ENCODE measurements at regions not wholly inside any gene's neighbourhood (a gene's known extent, or its start where the extent isn't known, plus 50 kb on each side); places are given as distances from the start of the nearest gene placed in this dataset.

GRCh38 chr12:132395192-132395907, 66.0 kb upstream of the GALNT9 start:
- Histone ChIP-seq H3K27ac (peak overlapping the region; percentile 24; the same call in 1 of the 2 replicates), H3K27me3 (ENCODE audit: insufficient read depth, low read depth, severe bottlenecking) (no peaks in the 10 kb centered on the region), H3K36me3 (no peaks in the 10 kb centered on the region), H3K4me3 (ENCODE audit: low read depth, low read length) (no peak overlapping the region), H3K9me3 (ENCODE audit: severe bottlenecking) (no peaks in the 10 kb centered on the region)
- TF ChIP-seq CTCF (IDR thresholded peaks at IDR 0.05; ENCODE audit: low read depth, low read length) = no peak
- peak; percentile 44 for DNase-seq

GRCh38 chr12:132393991-132394949, 64.9 kb upstream of the GALNT9 start:
- TF ChIP-seq CTCF (IDR thresholded peaks at IDR 0.05; ENCODE audit: low read depth, low read length) = no peak
- Histone ChIP-seq H3K27ac (no peak overlapping the region), H3K9me3 (ENCODE audit: severe bottlenecking) (no peaks in the 10 kb centered on the region), H3K36me3 (no peaks in the 10 kb centered on the region), H3K4me3 (ENCODE audit: low read depth, low read length) (no peak overlapping the region), H3K27me3 (ENCODE audit: insufficient read depth, low read depth, severe bottlenecking) (no peaks in the 10 kb centered on the region)
- peak; percentile 41 for DNase-seq

- TF ChIP-seq CTCF (IDR thresholded peaks at IDR 0.05; ENCODE audit: low read depth, low read length) = no peak
- no peak for DNase-seq
- no peak overlapping the region for H3K27ac ChIP-seq
- no peak overlapping the region for H3K4me3 ChIP-seq (ENCODE audit: low read depth, low read length)
- no peaks in the 10 kb centered on the region for H3K27me3 ChIP-seq (ENCODE audit: insufficient read depth, low read depth, severe bottlenecking)
- H3K9me3 ChIP-seq (ENCODE audit: severe bottlenecking) = no peaks in the 10 kb centered on the region
- no peaks in the 10 kb centered on the region for H3K36me3 ChIP-seq
Observed at GRCh38 chr12:132393245-132393795, 63.9 kb upstream of the GALNT9 start.

GRCh38 chr12:132392389-132393244, 63.2 kb upstream of the GALNT9 start:
- no peak overlapping the region for H3K27ac ChIP-seq
- no peak for TF ChIP-seq CTCF (IDR thresholded peaks at IDR 0.05; ENCODE audit: low read depth, low read length)
- H3K36me3 ChIP-seq = no peaks in the 10 kb centered on the region
- H3K27me3 ChIP-seq (ENCODE audit: insufficient read depth, low read depth, severe bottlenecking) = no peaks in the 10 kb centered on the region
- no peak overlapping the region for H3K4me3 ChIP-seq (ENCODE audit: low read depth, low read length)
- no peak for DNase-seq
- no peaks in the 10 kb centered on the region for H3K9me3 ChIP-seq (ENCODE audit: severe bottlenecking)

- Histone ChIP-seq H3K9me3 (ENCODE audit: severe bottlenecking) (no peaks in the 10 kb centered on the region), H3K27ac (no peak overlapping the region), H3K27me3 (ENCODE audit: insufficient read depth, low read depth, severe bottlenecking) (no peaks in the 10 kb centered on the region), H3K4me3 (ENCODE audit: low read depth, low read length) (no peak overlapping the region), H3K36me3 (no peaks in the 10 kb centered on the region)
- TF ChIP-seq CTCF (IDR thresholded peaks at IDR 0.05; ENCODE audit: low read depth, low read length) = no peak
- DNase-seq = no peak
Observed at GRCh38 chr12:132391326-132392041, 62.1 kb upstream of the GALNT9 start.
